Activated gamma-delta T cell (primary cell): ENCODE measurements at regions not wholly inside any gene's neighbourhood (a gene's known extent, or its start where the extent isn't known, plus 50 kb on each side); places are given as distances from the start of the nearest gene placed in this dataset.

Experiments
- DNase-seq: peaks from one replicate; lab custom pipeline; 2025; lab: John Stamatoyannopoulos, UW

- no peak for DNase-seq
Observed at GRCh38 chr22:49142891-49143290, 684.8 kb downstream of the BRD1 start.

DNA sequence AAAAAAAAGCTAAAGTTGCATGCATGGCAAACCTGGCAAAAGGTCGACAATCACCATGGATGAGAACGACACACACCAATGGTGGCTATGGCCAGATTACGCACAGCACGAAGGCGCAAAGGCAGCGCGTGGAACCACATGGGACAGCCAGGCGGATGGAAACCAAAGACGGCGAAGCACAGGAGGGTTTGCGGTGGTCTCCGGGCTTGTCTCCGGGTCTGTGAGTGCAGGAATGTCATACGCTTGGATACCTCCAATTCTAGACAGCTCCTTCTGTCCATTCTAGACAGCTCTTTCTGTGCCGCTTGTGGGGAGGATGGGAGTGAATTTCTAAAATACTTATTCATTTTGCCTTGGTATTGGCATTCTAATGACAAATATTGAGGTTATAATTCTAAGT lies 685.4 kb downstream of the BRD1 start:
- DNase-seq: no peak

GRCh38 chr22:49141761-49142160 lies 685.9 kb downstream of the BRD1 start:
- no peak for DNase-seq

DNA sequence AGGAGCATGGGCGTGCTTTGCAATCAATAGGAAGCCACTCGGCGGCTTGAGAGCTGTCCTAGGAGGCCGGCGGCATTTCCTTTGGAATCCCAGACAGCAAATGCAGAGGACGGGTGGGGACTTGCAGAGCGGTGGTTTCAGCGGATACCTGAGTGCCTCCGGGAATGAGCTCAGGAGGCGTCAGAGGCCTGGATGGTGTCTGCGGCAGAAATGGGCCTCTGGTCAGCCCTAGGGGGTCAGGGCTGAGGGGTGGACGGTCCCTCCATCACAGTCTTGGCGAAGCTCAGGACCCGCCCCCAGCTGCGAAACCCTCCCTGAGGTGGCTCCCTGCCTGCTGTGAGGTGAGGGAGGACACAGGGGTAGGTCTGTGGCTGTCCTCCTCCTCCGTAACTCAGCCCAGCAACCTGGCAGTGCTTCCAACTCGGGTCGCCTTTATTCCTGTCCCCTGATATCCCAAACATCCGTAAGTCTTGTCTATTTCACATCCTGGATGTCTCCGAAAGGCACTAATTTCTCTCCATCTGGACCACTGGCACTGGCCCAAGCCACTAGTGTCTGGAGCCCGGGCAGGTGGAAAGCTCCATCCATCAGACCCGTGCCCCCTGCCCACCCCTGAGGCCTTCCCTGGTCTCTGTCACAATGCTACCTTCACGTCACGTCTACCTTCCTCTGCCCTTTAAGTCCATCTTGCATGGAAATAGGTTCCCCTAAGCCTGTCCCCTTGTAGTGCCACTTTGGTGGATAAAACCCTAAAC lies 686.6 kb downstream of the BRD1 start:
- no peak for DNase-seq

DNA sequence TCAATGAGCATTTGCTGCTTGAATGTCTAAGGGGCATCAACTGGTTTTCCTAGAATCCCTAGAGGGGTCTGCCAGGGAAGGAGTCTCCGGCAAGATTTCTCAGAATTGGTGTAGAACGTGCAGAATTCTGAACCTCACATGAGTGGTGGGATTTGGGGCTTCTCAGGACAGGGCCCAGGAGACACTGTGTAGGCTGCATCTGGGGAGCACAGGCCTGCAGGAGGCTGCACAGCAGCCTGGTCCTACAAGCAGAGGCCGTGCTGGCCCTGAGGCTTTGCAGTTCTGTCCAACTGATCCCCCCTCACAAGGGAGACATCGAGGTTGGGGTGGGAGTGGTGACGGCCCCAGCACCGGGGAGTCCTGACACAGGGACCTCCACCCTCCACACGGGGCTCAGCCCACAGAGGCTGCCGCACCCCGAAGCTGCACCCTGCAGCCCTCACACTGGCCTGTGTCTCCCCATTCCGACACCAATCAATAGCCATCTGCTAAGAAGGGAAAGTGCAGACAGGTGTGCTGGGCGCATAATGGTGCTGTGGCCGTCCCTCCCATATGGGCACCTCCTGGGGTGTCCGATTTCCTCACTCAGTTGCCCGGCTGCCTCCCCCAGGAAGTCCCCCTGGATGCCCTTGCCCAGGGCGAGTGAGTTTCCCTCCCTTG lies 688.1 kb downstream of the BRD1 start:
- DNase-seq: no peak

DNA sequence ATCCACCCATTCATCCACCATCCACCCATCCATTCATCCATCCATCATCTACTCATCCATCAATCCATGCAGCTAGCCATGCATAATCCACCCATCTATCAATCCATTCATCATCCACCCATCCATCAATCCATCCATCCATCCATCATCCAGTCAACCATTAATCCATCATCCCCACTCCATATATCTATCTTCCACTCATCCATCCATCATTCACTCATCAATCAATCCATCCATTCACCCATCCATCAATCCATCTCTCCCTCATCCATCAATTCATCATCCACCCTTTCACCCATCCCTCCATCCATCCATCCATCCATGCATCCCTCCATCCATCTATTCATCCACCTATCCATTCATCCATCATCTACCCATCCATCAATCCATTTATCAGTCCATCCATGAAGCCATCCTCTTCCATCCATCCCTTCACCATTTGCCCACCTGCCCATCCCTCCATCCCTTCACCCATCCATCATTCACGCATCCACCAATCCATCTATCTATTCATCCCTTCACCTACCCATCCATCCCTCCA lies 689.4 kb downstream of the BRD1 start:
- no peak for DNase-seq

- DNase-seq: no peak
Observed at GRCh38 chr22:49137206-49137840, 690.4 kb downstream of the BRD1 start.

DNA sequence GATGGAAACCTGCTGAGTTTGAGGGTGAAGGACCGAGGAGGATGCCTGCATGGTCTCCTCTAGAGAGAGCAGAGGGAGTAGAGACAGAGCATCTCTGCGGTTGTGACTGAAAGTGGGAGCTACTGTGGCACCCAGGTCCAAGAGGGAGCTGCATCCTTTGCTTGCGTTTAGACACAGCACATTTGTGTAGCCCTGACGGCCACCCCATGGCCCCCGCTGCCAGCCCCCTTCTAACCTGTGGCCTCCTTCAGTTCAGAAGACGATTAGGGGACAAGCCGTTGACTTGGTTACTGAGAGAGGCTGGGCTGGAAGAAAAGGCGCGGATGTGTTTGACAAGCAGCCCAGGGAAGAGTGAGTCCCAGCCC lies 690.9 kb downstream of the BRD1 start:
- no peak for DNase-seq

- DNase-seq: no peak
Observed at GRCh38 chr22:49136041-49136815, 691.4 kb downstream of the BRD1 start.

GRCh38 chr22:49134076-49134475 lies 693.6 kb downstream of the BRD1 start:
- no peak for DNase-seq

GRCh38 chr22:49133541-49133940 lies 694.1 kb downstream of the BRD1 start:
- DNase-seq: no peak

DNA sequence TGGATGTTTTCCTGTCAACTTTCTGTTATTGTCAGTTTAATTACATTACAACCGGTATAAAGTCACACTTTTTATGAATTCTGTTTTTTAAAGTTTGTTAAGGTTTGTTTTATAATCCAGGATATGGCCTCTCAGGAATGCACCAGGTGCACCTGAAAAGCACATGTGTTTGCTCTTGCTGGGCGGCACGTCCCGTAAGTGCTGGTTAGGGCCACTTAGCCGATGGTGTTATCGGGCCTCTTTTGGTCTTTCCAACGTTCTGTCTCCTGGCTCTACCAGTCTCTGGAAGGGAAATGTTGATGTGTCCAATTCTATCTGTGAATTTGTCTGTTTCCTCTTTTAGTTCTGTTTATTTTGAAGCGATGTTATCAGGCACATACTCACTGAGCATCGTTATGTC lies 695.7 kb downstream of the BRD1 start:
- no peak for DNase-seq

DNA sequence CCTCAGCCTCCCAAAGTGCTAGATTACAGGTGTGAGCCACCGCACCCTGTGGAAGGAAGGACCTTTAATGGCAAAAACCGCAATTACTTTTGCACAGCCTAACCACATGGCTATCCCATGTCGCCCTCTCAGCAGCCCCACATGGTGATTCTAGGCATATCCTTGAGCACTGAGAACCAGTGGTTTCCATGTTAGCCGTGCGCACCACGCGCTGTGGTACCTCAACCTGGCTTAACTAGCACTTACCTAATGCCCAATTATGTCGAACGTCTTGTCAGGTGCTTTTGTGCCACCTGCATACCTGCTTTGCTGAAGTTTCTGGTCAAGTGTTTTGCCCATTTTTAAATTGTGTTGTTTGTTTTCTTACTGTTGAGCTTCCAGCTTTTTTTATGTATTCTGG lies 697.9 kb downstream of the BRD1 start:
- no peak for DNase-seq

- DNase-seq: no peak
Observed at GRCh38 chr22:49128874-49129273, 698.8 kb downstream of the BRD1 start.

- DNase-seq: no peak
Observed at GRCh38 chr22:49124608-49125007, 703.1 kb downstream of the BRD1 start.

GRCh38 chr22:49123621-49124192 lies 704.0 kb downstream of the BRD1 start:
- DNase-seq: no peak

DNA sequence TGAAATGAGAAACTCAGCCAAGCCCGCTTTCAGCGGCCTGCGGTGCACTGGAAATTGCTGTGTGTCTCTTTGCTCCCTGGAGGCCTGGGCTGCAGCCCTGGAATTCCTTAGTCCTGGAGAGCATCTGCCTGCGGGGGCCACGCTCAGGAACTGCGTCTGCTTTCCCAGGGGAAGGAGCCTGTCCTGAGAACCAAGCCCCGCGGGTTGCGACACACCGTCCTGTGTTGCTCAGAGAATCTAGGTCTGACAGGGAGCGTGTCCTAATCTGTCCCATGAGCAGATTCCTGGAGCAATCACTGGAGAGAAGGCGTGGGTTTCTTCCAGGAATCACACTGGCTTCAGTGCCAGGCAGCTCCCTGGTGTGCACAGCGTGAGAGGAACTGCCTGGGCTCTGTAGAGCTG lies 708.1 kb downstream of the BRD1 start:
- DNase-seq: no peak

DNA sequence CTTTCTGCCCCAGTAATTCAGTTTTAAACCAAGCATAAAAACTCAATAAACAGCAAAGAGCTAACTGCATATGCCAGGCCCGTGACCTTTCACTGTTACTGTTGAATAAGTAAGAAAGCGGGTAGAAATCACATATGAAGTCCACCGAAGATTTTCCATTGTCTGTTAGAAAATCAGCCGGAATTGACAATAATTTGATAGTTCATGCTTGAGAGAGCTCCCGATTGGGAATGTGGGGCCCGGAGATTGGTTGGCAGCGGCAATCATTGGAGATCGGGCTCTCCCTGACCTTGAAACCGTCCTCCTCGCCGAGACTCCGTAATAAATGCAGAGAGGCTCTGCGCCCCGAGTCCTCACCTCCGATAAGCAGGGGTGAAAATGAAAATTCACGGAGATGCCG lies 709.6 kb downstream of the BRD1 start:
- DNase-seq: no peak

DNA sequence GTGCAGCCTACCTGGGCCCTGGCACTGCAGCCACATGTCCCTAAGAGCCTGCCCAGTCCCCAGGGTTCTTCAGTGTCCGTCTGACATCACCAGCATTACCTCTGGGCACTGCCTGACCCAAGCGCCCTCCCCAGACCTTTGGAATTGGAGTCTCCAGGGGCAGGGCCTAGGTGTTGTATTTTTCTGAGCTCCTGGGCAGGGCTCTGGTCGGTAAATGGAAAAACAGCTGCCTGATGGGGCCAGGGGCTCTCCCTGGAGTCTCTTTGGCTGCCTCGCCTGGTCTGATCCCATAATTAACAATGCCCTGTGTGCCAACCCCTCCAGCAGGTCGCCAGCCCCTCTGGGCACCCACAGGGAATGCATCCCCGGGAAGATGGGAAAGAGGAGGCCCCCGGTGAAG lies 710.2 kb downstream of the BRD1 start:
- no peak for DNase-seq

- no peak for DNase-seq
Observed at GRCh38 chr22:49116486-49117120, 711.1 kb downstream of the BRD1 start.

DNA sequence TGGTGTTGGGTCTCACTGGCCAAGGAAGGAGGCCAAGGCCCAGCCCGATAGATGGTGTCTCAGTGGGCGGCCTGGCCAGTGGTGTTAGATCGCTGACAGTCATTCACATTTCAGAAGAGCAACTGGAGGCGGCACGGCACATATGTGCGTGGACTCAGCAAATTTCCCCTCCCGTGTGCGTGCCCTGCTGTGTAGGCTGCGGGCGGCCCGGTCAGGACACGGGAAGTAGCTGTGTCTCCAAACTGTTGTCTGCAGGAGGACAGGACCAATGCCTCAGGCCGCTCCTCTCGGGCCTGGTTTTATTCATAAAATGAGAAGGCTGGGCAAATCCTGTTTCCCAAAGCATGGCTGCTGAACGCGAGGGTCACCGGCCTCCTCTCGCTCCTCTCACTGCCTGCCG lies 711.7 kb downstream of the BRD1 start:
- DNase-seq: no peak
